ENCODE measurements at regions not wholly inside any gene's neighbourhood (a gene's known extent, or its start where the extent isn't known, plus 50 kb on each side); places are given as distances from the start of the nearest gene placed in this dataset.

DNA sequence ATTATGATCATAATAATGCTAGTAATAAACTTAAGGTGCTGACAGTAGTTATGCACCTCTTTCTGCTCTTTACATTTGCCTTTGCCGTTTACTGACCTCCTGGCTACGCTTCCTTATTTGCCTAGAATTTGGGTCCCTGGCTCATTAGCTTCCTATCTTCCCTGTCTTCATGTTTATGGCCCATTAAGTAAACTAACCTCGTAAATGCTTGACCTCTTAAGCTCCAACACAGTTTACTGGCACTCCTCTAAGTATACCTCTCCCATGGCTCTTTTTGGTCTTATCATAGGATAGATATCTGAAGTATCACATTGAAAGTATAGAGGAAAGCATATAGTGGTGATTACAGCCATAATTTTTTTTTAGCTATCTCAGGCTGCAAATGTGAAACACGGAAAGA lies 657.3 kb upstream of the SLC39A10 start:
- TF ChIP-seq, protein P1, sequence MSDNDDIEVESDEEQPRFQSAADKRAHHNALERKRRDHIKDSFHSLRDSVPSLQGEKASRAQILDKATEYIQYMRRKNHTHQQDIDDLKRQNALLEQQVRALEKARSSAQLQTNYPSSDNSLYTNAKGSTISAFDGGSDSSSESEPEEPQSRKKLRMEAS (IDR thresholded peaks at IDR 0.05) = no peak
- no peak for TF ChIP-seq YY1 (IDR thresholded peaks at IDR 0.05; ENCODE audit: low read depth)
- TF ChIP-seq TCF12 (IDR thresholded peaks at IDR 0.05; ENCODE audit: low read depth) = no peak
- TF ChIP-seq TAF1 (IDR thresholded peaks at IDR 0.05; ENCODE audit: low read depth) = no peak
- TF ChIP-seq, protein P2, sequence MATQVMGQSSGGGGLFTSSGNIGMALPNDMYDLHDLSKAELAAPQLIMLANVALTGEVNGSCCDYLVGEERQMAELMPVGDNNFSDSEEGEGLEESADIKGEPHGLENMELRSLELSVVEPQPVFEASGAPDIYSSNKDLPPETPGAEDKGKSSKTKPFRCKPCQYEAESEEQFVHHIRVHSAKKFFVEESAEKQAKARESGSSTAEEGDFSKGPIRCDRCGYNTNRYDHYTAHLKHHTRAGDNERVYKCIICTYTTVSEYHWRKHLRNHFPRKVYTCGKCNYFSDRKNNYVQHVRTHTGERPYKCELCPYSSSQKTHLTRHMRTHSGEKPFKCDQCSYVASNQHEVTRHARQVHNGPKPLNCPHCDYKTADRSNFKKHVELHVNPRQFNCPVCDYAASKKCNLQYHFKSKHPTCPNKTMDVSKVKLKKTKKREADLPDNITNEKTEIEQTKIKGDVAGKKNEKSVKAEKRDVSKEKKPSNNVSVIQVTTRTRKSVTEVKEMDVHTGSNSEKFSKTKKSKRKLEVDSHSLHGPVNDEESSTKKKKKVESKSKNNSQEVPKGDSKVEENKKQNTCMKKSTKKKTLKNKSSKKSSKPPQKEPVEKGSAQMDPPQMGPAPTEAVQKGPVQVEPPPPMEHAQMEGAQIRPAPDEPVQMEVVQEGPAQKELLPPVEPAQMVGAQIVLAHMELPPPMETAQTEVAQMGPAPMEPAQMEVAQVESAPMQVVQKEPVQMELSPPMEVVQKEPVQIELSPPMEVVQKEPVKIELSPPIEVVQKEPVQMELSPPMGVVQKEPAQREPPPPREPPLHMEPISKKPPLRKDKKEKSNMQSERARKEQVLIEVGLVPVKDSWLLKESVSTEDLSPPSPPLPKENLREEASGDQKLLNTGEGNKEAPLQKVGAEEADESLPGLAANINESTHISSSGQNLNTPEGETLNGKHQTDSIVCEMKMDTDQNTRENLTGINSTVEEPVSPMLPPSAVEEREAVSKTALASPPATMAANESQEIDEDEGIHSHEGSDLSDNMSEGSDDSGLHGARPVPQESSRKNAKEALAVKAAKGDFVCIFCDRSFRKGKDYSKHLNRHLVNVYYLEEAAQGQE (IDR thresholded peaks at IDR 0.05; ENCODE audit: low read depth) = no peak
- TF ChIP-seq, protein P3, sequence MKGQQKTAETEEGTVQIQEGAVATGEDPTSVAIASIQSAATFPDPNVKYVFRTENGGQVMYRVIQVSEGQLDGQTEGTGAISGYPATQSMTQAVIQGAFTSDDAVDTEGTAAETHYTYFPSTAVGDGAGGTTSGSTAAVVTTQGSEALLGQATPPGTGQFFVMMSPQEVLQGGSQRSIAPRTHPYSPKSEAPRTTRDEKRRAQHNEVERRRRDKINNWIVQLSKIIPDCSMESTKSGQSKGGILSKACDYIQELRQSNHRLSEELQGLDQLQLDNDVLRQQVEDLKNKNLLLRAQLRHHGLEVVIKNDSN (IDR thresholded peaks at IDR 0.05) = no peak
- no peak for TF ChIP-seq NFIC (IDR thresholded peaks at IDR 0.05)
- TF ChIP-seq CREB1 (IDR thresholded peaks at IDR 0.05; ENCODE audit: low read depth) = no peak

DNA sequence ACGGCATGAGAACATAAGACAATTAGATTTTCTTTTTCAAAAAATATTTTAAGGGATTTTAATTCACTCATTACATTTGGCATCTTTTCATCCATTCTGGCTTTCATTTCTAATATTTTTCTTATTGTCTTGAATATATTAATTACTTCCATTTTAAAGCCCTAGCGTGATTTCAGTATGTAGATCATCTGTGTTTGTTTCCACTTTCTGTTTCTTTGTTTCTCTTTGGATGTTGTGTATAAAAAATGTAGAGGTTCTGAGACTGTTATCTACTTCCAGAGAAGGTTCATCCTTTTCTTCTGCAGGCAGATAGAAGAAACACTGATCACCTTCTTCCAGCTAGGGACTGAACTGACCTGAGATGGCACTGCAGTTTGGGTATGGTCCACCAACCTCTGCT lies 664.4 kb upstream of the SLC39A10 start:
- TF ChIP-seq, protein P1 (IDR thresholded peaks at IDR 0.05) = no peak
- TF ChIP-seq CREB1 (IDR thresholded peaks at IDR 0.05; ENCODE audit: low read depth) = no peak
- no peak for TF ChIP-seq TEAD4 (IDR thresholded peaks at IDR 0.05)
- TF ChIP-seq YY1 (IDR thresholded peaks at IDR 0.05; ENCODE audit: low read depth) = no peak
- TF ChIP-seq, protein P3 (IDR thresholded peaks at IDR 0.05) = no peak
- TF ChIP-seq CEBPB (IDR thresholded peaks at IDR 0.05) = no peak

DNA sequence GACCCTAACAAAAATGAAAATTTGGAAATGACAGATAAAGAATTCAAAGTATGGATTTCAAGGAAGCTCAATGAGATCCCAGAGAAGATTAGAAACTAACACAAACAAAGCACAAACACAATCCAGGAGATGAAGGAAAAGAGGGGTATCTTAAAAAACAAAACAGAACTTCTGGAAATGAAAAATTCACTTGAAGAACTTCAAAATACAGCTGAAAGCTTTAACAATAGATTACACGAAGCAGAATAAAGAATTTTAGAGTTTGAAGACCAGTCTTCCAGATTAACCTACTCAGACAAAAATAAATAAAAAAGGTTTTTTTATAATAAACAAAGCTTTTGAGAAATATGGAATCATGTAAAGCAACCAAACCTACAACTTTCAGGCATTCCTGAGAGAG lies 671.8 kb upstream of the SLC39A10 start:
- TF ChIP-seq TCF12 (IDR thresholded peaks at IDR 0.05; ENCODE audit: low read depth) (no peak), TEAD4 (IDR thresholded peaks at IDR 0.05) (no peak), EP300 (IDR thresholded peaks at IDR 0.05; ENCODE audit: borderline replicate concordance) (no peak), FOXM1 (IDR thresholded peaks at IDR 0.05; ENCODE audit: borderline replicate concordance, low read depth) (no peak), ZBTB7A (IDR thresholded peaks at IDR 0.05; ENCODE audit: low read depth) (no peak), EGR1 (IDR thresholded peaks at IDR 0.05) (no peak), NFIC (IDR thresholded peaks at IDR 0.05) (no peak), CREB1 (IDR thresholded peaks at IDR 0.05; ENCODE audit: low read depth) (no peak), YY1 (IDR thresholded peaks at IDR 0.05; ENCODE audit: low read depth) (no peak), CEBPB (IDR thresholded peaks at IDR 0.05) (no peak), TAF1 (IDR thresholded peaks at IDR 0.05; ENCODE audit: low read depth) (no peak)
- TF ChIP-seq, protein P2 (IDR thresholded peaks at IDR 0.05; ENCODE audit: low read depth) = no peak
- TF ChIP-seq, protein P1 (IDR thresholded peaks at IDR 0.05) = no peak
- TF ChIP-seq, protein P3 (IDR thresholded peaks at IDR 0.05) = no peak

DNA sequence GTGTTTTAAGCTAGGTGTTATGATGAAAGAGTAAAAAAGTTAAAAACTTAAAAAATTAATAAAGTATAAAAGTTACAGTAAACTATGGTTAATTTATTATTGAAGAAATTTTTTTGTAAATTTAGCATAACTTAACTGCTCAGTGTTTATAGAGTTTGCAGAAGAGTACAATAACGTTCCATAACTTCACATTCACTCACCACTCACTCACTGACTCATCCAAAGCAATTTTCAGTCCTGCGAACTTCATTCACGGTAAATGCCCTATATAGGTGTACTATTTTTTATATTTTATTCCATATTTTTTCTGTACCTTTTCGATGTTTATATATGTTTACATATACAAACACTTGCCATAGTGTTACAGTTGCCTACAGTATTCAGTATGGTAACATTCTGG lies 694.8 kb upstream of the SLC39A10 start:
- TF ChIP-seq ZBTB7A (IDR thresholded peaks at IDR 0.05; ENCODE audit: low read depth) (no peak), YY1 (IDR thresholded peaks at IDR 0.05; ENCODE audit: low read depth) (no peak), TEAD4 (IDR thresholded peaks at IDR 0.05) (no peak), TAF1 (IDR thresholded peaks at IDR 0.05; ENCODE audit: low read depth) (no peak), TCF12 (IDR thresholded peaks at IDR 0.05; ENCODE audit: low read depth) (no peak), CREB1 (IDR thresholded peaks at IDR 0.05; ENCODE audit: low read depth) (no peak), RAD21 (IDR thresholded peaks at IDR 0.05; ENCODE audit: low read depth) (no peak), EGR1 (IDR thresholded peaks at IDR 0.05) (no peak), CEBPB (IDR thresholded peaks at IDR 0.05) (no peak)
- TF ChIP-seq, protein P1 (IDR thresholded peaks at IDR 0.05) = no peak
- TF ChIP-seq, protein P3 (IDR thresholded peaks at IDR 0.05) = no peak
- TF ChIP-seq, protein P2 (IDR thresholded peaks at IDR 0.05; ENCODE audit: low read depth) = no peak
